ENCODE measurements at regions not wholly inside any gene's neighbourhood (a gene's known extent, or its start where the extent isn't known, plus 50 kb on each side); places are given as distances from the start of the nearest gene placed in this dataset.
A peak's percentile ranks its signal among the peaks of the same experiment; 100 is the strongest.

DNA sequence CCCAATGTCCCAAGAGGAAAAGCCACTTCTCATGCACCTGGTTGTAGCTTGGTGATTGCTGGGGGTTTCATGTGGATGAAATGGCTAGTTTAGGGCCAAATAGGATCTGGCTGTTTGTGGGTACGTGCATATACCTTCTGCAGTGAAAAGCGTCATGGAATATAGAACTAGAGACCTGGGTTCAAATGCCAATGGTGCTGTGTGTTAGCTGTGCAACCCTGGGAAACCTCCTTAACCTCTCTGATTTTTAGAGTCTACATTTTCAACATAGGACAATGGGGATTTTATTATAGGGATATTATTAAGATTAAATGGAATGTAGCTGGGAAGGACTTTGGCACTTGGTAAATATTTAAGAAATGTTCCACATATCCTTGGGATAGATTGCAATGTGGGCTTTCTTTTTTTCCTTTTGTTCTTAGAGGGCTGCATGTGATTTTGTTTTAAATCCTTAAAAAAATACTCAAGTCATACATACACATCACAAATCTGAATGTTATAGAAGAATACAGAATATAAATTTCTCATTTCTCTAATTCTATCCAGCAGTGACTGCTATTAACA, 112.6 kb upstream of the E2F8 start:
- DNase-seq = no peak

DNA sequence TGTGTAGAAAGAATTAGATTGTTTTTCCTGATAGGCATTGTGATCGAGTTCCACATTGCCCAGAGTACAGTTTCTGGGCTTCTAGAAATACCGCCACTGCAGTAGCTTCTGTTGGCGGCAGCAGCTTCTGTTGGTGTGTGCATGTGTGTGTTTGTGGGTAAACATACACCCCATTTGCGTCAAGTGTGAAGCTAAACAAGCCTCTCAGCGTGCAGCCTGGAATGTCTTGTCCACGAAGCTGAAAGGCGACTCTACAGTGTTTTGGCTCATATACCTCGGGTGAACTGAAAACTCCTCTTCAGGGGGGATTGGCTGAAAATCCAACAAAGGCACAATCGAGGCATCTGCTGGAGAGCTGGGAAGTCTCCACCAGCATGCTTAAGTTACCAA, 112.0 kb upstream of the E2F8 start:
- DNase-seq = peak; percentile 5

DNA sequence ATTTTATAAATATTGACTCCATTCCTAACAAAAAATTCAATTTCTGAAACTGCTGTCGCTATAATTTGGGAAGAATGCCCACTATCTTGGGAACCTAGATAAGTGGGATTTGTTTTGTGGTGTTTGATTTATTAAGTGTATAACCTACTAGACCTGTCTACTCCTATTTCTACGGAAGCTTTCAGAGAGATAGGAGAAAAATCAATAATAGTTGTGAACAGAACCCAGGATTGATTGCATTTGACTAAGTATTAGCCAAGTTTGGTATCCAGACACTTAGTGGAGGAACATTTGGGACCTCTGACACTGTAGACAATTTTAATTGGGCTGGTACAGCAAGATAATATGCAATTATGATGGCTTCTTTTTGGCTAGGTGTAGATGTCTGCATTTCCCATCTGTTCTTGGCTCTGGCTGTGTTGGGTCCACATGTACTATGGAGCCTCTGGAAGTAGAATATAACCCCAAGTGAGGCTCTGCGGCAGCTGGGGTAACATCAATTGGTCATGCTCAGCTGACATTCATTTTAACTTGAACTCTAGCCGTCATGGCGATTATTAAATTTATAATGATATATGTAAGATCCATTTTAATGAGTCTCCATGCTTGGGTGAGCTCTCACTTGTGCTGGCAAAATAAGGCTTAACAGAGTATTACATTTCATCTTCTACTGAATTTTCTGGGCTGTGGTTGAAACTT, 111.5 kb upstream of the E2F8 start:
- DNase-seq = no peak

DNA sequence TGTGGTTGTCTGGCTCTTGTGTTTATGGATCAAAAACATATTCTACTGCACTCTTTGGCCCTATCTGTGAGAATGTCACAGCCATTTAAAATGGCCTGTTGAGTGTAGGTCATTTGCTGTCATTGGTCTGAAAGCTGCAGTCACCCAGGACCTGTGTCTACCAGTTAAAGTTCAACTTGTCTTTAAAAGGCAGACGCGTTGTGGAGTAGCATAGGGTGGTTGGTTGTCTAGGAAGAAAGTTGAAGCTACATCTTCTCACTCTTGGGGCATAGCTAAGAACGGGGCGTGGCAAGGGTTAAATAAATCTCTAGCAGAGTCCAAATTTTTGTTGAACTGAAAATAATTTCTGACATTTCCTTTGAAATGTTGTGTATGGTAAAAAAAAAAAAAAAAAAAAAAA, 110.7 kb upstream of the E2F8 start:
- DNase-seq = no peak

DNA sequence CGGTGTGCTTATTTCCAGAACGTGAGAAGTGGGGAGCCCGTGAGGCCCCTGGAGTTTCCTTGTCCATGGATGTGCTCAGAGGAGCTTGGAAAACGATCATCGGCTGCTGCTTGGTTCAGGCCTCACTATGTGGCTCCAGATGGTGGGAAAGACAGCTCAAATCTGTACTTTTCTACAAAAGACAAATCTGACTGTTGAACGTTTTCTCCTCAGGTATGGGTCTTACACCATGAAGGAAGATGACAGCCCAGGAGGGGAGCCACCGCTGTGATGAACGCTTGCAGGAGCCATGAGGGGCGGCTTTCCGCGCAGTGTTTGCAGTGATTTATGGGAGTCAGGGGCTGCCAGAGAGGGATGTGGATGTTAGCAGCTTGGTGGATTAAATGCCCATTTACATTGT, 109.4 kb upstream of the E2F8 start:
- DNase-seq = no peak

DNA sequence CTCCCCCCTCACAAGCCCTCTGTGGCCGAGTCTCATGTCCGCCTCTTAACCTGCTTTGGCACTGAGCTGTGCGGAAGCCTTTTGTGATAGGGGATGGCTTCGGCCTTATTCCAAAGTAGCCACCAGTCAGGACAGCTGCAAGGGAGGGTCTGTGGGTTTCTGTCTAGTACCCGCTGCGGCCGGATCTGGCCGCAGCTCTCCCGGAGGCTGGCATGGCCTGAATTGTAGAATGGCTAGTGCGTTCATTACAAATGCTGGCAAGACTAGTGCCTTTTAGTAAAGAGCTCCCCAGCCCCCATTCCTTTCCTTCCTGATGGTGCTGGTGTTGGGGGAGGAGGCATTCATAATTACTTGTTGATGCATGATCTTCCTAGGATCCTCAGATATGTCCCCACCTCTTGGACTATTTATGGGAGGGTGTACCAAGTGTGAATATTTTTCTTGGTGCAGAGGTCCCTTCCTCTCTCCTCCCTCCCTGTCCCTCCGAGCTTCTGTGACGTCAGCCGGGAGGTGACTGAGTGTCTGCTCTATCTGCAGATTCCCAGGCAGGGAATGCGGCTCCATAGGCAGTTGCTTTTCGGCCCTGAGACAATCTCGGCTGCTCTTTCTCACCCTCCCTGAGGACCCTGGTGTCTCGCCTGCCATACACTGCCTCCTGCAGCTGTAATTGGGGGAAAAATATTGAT, 108.7 kb upstream of the E2F8 start:
- DNase-seq = no peak

DNA sequence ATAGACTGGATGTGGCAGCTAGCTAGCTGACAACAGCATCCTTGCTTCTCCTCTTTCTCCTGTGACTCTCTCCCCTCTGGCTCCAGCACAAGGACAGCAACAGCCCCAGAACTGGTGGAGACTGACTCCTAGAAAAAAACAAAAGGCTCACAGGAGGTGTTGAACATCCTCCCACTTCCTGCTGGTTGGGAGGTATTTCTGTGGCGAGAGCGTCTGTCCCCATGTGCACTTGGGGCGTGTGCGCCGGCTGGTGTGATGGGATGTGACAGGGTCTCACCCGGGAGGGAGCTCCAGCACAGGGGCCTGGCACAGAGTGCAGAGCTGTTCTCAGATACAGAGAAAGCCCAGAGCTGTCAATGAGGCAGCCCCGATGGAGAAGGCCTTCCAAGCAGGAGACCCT, 107.2 kb upstream of the E2F8 start:
- DNase-seq = no peak

DNA sequence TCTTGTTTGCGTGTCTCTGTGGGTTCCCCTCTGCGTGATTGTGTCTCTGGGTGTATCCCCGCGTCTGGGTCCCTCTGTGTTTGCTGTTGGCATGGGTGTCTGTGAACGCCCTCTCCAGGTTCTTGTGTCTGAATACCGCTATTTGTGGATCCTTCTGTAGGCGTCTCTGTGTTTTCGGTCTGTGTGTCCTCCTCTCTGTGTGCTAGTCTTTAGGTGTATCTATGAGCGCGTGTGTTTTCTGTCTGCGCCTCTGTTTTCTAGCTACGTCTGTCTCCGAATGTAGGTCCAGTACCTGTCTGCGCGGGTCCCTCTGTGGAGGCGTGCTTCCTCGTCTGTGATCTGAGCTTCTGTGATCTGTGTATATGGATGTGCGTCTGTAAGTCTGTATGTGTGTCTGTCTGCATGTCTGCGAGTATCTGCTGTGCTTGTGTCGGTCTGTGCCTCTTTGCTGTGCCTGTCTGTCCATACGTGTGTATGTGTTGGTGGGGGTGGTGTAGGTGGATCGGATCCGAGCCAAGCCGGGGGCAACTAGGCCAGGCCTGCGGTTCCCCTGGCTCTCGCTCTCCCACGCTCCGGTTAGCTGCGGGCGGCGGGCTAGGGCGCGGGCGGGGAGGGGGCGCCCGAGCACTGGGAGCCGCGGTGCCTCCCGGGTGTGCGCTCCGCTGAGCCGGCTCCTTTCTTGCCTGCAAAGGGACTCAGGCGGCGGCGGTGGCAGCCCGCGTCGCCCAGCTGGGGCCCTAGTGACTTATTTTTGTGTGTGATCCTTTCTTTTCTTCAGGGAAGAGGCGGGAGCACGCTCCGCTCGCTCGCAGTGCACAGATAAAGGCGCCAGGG, 105.3 kb upstream of the E2F8 start:
- no peak for DNase-seq

DNA sequence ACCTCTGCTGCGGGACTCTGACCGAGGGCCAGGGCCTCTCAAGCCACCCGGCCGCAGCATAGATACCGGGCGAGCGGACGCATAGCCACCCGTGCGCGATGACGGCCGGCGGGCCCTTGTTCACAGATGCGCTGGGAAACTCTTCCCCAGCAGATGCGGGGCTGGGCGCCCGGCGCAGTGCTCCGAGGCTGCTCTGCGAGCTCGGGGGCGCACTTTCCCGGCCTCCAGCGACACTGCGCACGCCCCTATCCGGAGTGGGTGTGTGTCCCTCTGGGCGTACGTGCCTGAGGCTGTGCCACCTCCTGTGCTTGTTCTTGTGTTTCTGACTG, 104.7 kb upstream of the E2F8 start:
- no peak for DNase-seq

DNA sequence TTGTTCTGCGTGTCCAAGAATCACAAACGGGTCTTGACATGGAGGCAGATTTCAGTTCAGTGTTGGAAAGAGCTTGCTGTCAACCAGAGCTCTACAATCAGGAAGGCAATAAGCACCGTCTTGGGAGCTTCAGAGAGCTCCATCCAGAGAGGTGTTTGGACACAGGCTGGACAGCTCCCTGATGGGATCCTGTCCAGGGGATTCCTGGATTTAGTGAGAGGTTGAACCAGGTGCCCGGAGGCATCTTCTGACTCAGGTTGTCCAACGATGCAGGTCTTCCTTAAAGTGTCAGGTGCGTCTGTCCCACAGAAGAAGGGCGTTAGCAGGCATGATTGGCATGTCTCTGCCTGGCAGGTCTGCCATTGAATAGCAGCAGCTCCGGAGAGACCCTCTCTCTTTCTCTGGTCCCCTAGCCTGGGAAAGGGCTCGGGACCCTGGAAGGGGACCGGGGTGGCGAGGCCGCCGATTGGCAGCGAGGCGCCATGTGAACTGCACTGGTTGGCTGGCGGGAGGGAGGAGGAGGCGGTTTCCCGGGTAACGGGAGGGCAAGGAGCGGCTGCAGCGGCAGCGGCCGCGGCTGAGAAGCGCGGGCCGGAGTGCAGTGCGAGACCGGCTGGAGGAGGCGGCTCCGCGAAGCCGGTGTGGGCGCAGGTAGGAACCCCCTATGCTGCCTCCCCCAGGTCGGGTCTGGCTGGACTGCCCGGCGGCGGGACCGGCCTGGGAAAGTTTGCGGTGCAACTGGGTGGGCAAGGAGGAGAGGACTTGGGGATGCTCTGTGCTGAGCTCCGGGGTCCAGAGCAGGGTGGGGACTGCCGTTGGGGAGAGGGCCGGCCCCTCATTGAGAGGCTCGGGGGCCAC, 104.1 kb upstream of the E2F8 start:
- DNase-seq = peak; percentile 35

DNA sequence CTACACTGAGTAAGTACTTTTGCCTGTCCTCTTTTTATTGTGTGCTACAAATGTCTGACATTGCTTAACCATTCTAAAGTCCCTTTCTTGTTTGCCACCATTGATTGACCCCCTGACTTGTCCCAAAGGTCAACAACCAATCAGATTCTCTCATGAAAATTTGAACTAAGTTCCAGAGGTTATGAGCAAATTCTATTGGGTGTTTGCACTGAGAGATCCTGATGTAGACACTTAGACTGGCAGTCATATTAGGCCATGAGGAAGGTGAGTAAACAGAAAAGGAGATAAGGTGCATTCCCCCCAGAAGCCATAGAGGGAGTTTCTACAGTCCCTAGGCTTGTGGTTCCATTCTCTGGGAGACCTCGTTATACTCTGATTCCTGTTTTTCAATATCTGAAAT, 101.3 kb upstream of the E2F8 start:
- no peak for DNase-seq

DNA sequence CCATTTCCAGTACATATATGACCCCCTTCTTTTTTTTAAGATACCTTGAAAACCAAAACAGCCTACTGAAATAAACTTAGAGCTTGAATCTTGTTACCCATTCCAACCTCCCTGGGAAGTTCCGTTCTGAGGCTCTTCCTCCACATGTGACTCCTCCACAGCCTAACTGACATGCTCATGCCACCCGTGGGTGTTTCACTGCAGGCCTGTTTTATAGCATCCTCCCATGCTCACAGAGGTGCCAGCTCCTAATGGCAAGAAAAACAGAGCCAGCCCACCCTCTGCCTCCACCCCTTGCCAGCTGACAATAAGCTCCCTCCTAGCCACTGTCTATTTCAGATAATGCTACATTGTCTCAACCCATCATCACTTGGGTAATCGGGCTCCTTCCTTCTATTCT, 97.6 kb upstream of the E2F8 start:
- no peak for DNase-seq

DNA sequence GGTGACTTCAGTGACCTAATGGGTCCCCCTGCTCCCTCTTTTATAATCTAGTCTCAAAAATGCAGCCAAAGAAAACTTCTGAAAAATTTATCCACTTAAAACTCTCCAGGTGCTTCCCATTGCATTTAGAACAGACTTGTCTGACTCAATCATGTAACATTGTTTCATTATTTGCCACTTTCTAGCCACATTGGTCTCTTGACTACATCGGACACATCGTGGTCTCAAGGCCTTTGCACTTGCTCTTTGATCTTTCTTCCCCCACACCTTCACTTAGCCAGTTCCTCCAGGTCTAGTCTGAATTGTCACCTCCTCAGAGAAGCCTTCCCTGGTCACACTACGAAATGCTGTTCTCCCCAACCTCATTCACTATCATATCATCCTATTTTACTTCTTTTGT, 97.0 kb upstream of the E2F8 start:
- DNase-seq = no peak

DNA sequence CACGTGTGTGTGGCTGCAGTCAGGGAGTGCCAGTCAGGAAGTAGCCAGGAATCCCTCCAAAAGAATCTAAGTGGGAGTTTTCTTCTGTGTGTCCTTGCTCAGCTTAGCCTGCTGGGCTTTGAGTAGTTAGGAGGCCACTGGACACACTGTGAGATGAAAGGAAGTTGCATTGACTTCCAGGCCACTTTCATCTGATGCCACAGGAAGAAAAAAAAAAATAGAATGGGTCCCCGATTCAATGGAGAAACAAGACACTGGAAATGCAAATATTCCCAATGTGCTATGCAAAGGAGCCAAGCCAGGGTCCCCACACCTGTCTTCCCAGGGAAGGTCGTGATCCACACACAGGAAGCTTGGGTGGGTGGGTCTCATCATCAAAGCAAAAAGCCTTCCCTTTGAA, 95.6 kb upstream of the E2F8 start:
- DNase-seq = no peak

DNA sequence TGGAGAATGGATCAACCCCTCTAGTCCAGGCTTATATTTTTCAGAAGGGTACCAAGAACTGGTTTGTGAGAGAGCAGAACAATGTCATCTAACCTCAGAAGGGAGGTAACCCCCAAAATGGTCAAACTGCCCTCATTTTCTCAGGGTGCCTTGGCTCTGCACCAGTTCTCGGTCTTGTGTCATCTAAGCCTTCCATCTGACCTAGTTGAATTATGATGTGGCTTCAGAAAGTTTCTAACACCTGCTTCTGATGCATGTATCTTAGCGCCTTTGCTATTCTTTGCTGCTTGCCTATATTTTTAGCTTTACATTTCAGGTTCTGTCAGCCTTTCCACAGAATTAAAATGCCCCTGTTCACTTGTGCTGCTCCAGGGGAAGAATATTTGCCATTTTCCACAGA, 91.7 kb upstream of the E2F8 start:
- no peak for DNase-seq

DNA sequence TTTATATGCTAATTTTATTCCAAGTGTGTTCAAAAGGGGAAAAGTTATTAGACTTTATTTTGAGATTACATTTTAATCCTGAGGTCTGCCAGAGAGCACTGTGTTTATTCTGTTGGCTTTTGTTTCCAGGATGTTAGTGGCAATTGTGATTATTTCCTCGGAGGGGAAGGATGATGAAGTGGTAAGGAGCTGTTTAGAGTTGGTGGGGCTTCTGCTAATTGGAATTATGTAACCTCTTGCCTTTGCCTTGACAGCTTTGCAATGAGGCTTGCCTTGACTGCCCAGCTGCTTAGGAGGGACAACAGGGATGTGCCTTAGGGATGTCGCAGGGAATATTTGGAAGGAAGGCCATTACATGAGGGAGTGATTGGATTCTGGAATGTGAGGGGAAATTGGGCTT, 89.7 kb upstream of the E2F8 start:
- DNase-seq = no peak

DNA sequence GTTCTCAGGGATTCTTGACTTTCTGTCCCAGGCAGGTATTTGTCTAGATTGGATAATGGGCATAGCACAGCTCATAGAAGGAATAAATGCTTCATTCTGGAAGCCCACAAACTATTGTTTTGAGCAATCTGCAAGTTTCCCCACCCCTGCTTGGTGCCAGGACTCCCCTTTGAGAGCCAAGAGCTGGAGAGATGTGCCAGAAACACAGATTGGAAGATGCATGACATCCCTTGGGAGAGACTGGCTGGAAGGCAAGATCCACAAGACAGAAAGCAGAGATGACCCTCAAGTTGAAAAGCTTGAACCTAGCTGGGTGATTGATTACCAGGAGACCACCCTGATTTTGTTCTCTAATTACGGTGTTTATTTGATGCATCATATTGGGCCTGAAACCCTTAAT, 89.2 kb upstream of the E2F8 start:
- DNase-seq = no peak

DNA sequence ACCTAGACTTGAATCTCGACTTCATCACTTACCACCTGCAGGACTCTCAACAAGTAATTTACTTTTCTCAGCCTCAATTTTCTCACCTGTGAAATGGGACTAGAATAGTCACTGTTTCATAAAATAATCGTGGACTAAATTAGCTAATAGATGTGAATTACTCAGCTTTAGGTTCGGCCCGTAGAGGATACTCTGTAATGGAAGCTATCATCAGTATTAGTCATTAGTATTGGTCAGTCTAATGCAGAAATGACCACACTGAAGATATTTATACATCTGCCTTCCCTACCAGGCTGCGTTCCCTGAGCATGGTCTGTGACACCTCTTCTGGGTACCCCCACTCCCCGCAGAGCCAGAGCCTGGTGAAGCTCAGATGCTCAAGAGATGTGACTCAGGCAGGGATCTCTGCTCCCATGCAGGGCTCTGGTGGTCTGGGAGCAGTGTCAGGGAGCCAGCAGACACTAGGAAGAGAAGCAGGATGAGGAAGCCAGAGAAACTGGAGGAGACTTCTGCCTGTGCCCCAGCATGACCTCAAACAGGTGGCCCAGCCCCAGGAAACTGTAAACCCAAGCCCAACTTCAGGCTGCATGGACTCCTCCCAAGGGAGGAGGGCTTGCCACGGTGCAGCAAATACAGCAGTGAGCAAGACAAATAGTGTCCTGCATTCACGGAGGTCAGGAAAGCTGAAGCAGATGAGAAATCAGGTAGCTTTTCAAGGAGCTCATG, 88.0 kb upstream of the E2F8 start:
- DNase-seq = no peak

DNA sequence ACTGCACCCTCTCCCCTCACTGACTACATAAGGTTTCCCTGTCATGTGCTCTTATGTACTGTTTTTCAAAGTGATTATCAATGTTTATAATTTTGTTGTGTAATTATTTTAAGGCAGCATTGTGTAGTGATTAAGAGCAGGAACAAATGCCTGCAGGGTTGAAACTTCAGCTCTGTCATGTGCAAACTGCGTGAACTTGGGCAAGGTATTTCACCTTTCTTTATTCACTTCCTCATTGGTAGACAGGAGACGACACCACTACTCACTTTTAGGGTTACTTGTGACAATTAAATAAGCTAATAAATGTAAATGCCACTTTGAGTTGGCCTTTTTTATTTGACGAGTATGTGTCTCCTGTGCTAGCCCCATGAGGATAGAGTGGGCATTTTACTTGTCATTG, 86.5 kb upstream of the E2F8 start:
- DNase-seq = no peak

DNA sequence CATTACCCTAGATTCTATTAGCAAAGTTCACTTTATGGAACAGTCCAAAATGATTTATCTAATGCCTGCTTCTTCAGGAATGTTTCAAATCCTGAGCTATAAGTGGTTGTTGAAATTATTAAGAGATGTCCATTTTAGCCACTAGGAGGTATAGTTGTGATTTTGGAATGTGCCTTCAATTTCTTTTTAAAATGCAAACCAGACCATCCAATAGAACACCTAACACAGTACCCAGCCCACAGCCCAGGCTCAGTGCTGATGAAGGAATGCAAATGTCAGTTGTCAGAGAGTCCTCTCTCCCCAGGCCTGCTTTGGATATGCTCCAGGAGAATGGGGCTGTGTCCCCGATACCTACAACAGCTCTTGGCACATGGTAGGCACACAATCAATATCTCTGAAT, 85.8 kb upstream of the E2F8 start:
- DNase-seq = no peak

DNA sequence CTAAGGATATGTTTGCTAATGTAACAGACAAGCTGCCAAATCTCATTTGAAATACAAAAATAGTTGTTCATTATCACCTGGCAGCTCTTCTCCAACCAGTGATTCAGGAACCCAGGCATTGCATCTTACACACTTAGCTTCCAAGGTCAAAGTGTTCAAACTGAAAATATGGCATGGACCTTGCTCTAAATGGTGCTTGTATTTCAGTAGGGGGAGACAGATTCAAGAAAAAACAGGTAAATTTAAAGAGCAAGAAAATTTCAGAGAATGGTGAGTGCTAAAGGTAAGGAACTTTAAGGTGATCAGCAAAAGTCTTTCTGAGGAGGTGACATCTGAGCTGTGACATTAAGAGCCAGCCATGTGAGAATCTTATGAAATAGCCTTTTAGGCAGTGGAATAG, 82.8 kb upstream of the E2F8 start:
- DNase-seq = no peak

DNA sequence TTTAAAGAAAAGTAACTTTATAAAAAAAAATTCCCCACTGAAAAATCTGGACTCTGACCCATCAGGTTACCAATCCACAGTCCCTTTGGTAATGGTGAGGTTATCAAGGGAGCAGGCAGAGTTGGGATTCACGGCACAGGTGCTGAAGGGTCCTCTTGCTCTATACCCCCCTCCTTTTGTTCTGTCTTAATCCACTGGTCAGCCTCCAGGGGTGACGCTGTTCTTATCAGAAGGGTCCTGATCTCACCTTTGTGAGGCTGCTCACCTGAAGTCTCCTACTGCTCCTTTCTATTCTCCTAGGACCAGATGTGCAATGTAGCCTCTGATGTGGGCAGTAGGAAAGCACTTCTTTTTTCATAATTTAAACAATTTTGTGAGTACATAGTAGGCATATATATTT, 80.6 kb upstream of the E2F8 start:
- no peak for DNase-seq

Data from NCI-H774 (cell line).